Mesendoderm (in vitro differentiated cells): ENCODE measurements at regions not wholly inside any gene's neighbourhood (a gene's known extent, or its start where the extent isn't known, plus 50 kb on each side); places are given as distances from the start of the nearest gene placed in this dataset.

Source experiments
- DNase-seq: peaks from one replicate; pipeline ENCODE4 v3.0.0; 2013
- H2AK5ac ChIP-seq: 2 replicates; pipeline ENCODE4 v1.6.1; 2013; ENCODE audit warnings: low read length, inconsistent platforms
- H2BK120ac ChIP-seq: 2 replicates; pipeline ENCODE4 v1.6.1; 2013; ENCODE audit warnings: low read depth, mild to moderate bottlenecking, low read length, moderate library complexity, mixed read lengths
- H2BK15ac ChIP-seq: replicated peaks from 2 replicates; pipeline ENCODE4 v1.6.1; 2013; ENCODE audit warnings: low read depth, mild to moderate bottlenecking, moderate library complexity
- H2BK5ac ChIP-seq: 2 replicates; pipeline ENCODE4 v1.6.1; 2013; ENCODE audit warnings: low read length, inconsistent platforms
- H3K18ac ChIP-seq: 2 replicates; pipeline ENCODE4 v1.6.1; 2013; ENCODE audit warnings: mild to moderate bottlenecking, low read length, mixed read lengths
- H3K23ac ChIP-seq: one replicate; pipeline ENCODE4 v1.6.1; 2013; ENCODE audit warnings: low read length
- H3K27ac ChIP-seq: 2 replicates; pipeline ENCODE4 v1.5.1; 2013; ENCODE audit warnings: low read depth, mild to moderate bottlenecking, inconsistent platforms, low read length, moderate library complexity
- H3K27me3 ChIP-seq: 2 replicates; pipeline ENCODE4 v1.6.1; 2013; ENCODE audit warnings: low read length, control low read depth, mild to moderate bottlenecking, inconsistent platforms; ENCODE audit not compliant: insufficient read depth, poor library complexity
- H3K36me3 ChIP-seq: 2 replicates; pipeline ENCODE4 v1.6.1; 2013; ENCODE audit warnings: low read length, inconsistent platforms; ENCODE audit not compliant: control insufficient read depth, insufficient read depth
- H3K4ac ChIP-seq: one replicate; pipeline ENCODE4 v1.6.1; 2013; ENCODE audit warnings: low read depth, mild to moderate bottlenecking, low read length, moderate library complexity
- H3K4me1 ChIP-seq: 2 replicates; pipeline ENCODE4 v1.6.1; 2013; ENCODE audit warnings: low read depth, low read length, inconsistent platforms; ENCODE audit not compliant: control insufficient read depth
- H3K4me2 ChIP-seq: 2 replicates; pipeline ENCODE4 v1.6.1; 2013; ENCODE audit warnings: low read length
- H3K4me3 ChIP-seq: 2 replicates; pipeline ENCODE4 v1.5.1; 2013; ENCODE audit warnings: mild to moderate bottlenecking, low read length
- H3K56ac ChIP-seq: one replicate; pipeline ENCODE4 v1.6.1; 2013; ENCODE audit warnings: low read length
- H3K79me1 ChIP-seq: 2 replicates; pipeline ENCODE4 v1.6.1; 2013; ENCODE audit warnings: low read length, inconsistent platforms
- H3K79me2 ChIP-seq: 2 replicates; pipeline ENCODE4 v1.6.1; 2013; ENCODE audit warnings: mild to moderate bottlenecking, low read length; ENCODE audit not compliant: control insufficient read depth, insufficient read depth
- H3K9ac ChIP-seq: 2 replicates; pipeline ENCODE4 v1.6.1; 2013; ENCODE audit warnings: low read length, inconsistent platforms
- H4K5ac ChIP-seq: one replicate; pipeline ENCODE4 v1.6.1; 2013; ENCODE audit warnings: low read length
- H4K8ac ChIP-seq: one replicate; pipeline ENCODE4 v1.6.1; 2013; ENCODE audit warnings: low read depth, mild to moderate bottlenecking, control low read depth, low read length, moderate library complexity
- WGBS: extraction: QIAGEN DNeasy Blood & Tissue Kit; methylation state at CpG from one replicate; pipeline ENCODE4 v1.1.7; 2013; ENCODE audit warnings: low lambda C conversion rate, missing lambda C conversion rate; ENCODE audit not compliant: insufficient coverage; ENCODE audit errors: extremely low coverage; 5-methylcytosine and 5-hydroxymethylcytosine counted together

GRCh38 chr20:47968541-47969310 lies 183.4 kb upstream of the SULF2 start:
- no peak overlapping the region for H3K56ac ChIP-seq
- H3K79me1 ChIP-seq: no peaks in the 10 kb centered on the region
- no peak overlapping the region for H2BK15ac ChIP-seq
- no peak overlapping the region for H3K4me3 ChIP-seq
- H3K27ac ChIP-seq: no peak overlapping the region
- H4K8ac ChIP-seq: no peak overlapping the region
- WGBS: no CpG with 5 or more reads among the region's 31 CpGs
- H2BK120ac ChIP-seq: no peak overlapping the region
- H3K4me2 ChIP-seq: no peak overlapping the region
- H3K36me3 ChIP-seq: no peaks in the 10 kb centered on the region
- H4K5ac ChIP-seq: no peak overlapping the region
- H2AK5ac ChIP-seq: no peak overlapping the region
- no peak overlapping the region for H3K9ac ChIP-seq
- DNase-seq: no peak
- no peak overlapping the region for H3K18ac ChIP-seq
- no peak overlapping the region for H3K4ac ChIP-seq
- no peaks in the 10 kb centered on the region for H3K79me2 ChIP-seq
- H2BK5ac ChIP-seq: no peak overlapping the region
- peaks cover 5% of the 10 kb centered on the region for H3K4me1 ChIP-seq
- no peak overlapping the region for H3K23ac ChIP-seq
- no peaks in the 10 kb centered on the region for H3K27me3 ChIP-seq

DNA sequence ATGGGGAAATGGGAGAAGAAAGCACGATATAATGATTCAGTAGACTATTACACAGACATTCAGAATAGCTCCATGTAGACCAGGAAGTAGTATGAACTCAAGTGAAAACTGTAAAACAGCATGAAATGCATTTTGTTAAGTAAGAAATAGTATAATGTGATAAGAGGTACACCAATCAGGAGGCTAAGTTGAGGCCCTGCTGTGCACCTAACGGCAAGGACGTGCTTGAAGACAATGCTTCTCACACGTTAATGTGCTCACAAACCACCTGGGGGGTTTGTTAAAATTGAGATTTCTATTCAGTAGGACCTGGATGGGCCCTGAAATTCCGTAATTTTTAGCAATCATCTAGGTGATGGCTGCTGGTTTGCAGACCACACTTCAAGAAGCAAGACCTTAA lies 178.9 kb upstream of the SULF2 start:
- Histone ChIP-seq H3K4me2 (no peak overlapping the region), H3K4me1 (peaks cover 3% of the 10 kb centered on the region), H3K4ac (no peak overlapping the region), H3K18ac (no peak overlapping the region), H3K27me3 (no peaks in the 10 kb centered on the region), H2BK15ac (no peak overlapping the region), H3K36me3 (no peaks in the 10 kb centered on the region), H3K79me1 (no peaks in the 10 kb centered on the region), H4K5ac (no peak overlapping the region), H3K9ac (no peak overlapping the region), H3K4me3 (no peak overlapping the region), H3K23ac (no peak overlapping the region), H3K79me2 (no peaks in the 10 kb centered on the region), H2AK5ac (no peak overlapping the region), H4K8ac (no peak overlapping the region), H3K56ac (no peak overlapping the region), H3K27ac (no peak overlapping the region), H2BK5ac (no peak overlapping the region), H2BK120ac (no peak overlapping the region)
- no CpG with 5 or more reads among the region's 5 CpGs for WGBS
- DNase-seq: no peak

GRCh38 chr20:47963022-47963421 lies 177.7 kb upstream of the SULF2 start:
- no peak overlapping the region for H3K9ac ChIP-seq
- no peak overlapping the region for H3K27ac ChIP-seq
- no peak overlapping the region for H2BK5ac ChIP-seq
- DNase-seq: no peak
- no peak overlapping the region for H3K18ac ChIP-seq
- WGBS: no CpG with 5 or more reads among the region's 8 CpGs
- H3K23ac ChIP-seq: no peak overlapping the region
- H3K4me3 ChIP-seq: no peak overlapping the region
- H3K79me1 ChIP-seq: no peaks in the 10 kb centered on the region
- H2BK15ac ChIP-seq: no peak overlapping the region
- H2AK5ac ChIP-seq: no peak overlapping the region
- H3K79me2 ChIP-seq: no peaks in the 10 kb centered on the region
- no peak overlapping the region for H4K8ac ChIP-seq
- H3K4ac ChIP-seq: no peak overlapping the region
- H3K36me3 ChIP-seq: no peaks in the 10 kb centered on the region
- no peak overlapping the region for H4K5ac ChIP-seq
- H3K4me1 ChIP-seq: peaks cover 3% of the 10 kb centered on the region
- H3K4me2 ChIP-seq: no peak overlapping the region
- no peaks in the 10 kb centered on the region for H3K27me3 ChIP-seq
- no peak overlapping the region for H3K56ac ChIP-seq
- no peak overlapping the region for H2BK120ac ChIP-seq

GRCh38 chr20:47962286-47962963 lies 177.1 kb upstream of the SULF2 start:
- Histone ChIP-seq H2BK120ac (no peak overlapping the region), H3K4me3 (no peak overlapping the region), H3K56ac (no peak overlapping the region), H2BK15ac (no peak overlapping the region), H3K36me3 (no peaks in the 10 kb centered on the region), H3K23ac (no peak overlapping the region), H3K27ac (no peak overlapping the region), H2AK5ac (no peak overlapping the region), H4K8ac (no peak overlapping the region), H3K79me1 (no peaks in the 10 kb centered on the region), H3K9ac (no peak overlapping the region), H3K79me2 (no peaks in the 10 kb centered on the region), H4K5ac (no peak overlapping the region), H3K4me1 (peaks cover 3% of the 10 kb centered on the region), H3K4me2 (no peak overlapping the region), H2BK5ac (no peak overlapping the region), H3K4ac (no peak overlapping the region), H3K18ac (no peak overlapping the region), H3K27me3 (no peaks in the 10 kb centered on the region)
- WGBS: no CpG with 5 or more reads among the region's 7 CpGs
- no peak for DNase-seq

DNA sequence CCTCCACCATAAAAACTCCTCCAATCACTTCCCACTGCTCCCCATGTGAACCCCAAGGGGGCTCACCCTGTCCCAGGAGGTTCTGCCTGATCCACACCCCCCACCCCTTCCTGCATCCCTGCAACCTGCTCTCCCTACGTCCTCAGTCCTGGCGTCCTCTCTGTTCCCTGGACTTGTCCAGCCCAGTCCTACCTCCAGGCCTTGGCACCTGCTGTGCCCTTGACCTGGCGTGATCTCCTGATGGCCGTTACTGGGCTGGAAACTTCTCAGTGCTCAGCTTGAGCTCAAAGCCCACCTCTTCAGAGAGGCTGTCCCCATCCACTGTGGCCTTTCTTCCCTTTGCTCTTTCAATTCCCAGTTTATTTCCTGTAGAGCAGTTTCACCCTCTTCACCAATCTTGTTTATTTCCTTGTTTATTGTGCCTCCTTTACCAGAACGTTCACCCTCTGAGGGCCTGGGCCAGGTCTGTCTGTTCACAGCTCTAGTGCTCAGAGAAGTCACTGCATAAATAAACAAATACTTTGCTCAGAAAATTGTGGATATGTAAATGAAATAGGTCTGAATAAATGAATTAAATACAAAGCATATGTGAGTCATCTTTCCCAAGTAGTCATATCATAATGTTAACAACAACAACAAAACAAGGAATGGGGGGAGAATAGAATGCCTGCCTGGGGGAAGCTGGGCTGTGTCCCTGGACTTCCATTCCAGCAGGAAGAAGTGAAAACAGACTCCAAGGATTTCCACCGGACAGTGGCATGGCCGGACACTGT lies 175.7 kb upstream of the SULF2 start:
- Histone ChIP-seq H3K4me3 (no peak overlapping the region), H2BK15ac (no peak overlapping the region)
- WGBS: no CpG with 5 or more reads among the region's 7 CpGs

More for the DNA sequence above, 175.7 kb upstream of the SULF2 start:
- Histone ChIP-seq H3K9ac (no peak overlapping the region), H3K18ac (no peak overlapping the region), H3K4me2 (no peak overlapping the region), H3K56ac (no peak overlapping the region), H2BK120ac (no peak overlapping the region), H2BK5ac (no peak overlapping the region), H4K5ac (no peak overlapping the region), H3K79me2 (no peaks in the 10 kb centered on the region), H4K8ac (no peak overlapping the region), H3K79me1 (no peaks in the 10 kb centered on the region), H3K4me1 (peaks cover 3% of the 10 kb centered on the region), H3K27ac (no peak overlapping the region), H2AK5ac (no peak overlapping the region), H3K27me3 (no peaks in the 10 kb centered on the region), H3K4ac (no peak overlapping the region), H3K23ac (no peak overlapping the region), H3K36me3 (no peaks in the 10 kb centered on the region)
- no peak for DNase-seq
